Natural killer cell (primary cell): ENCODE measurements at regions not wholly inside any gene's neighbourhood (a gene's known extent, or its start where the extent isn't known, plus 50 kb on each side); places are given as distances from the start of the nearest gene placed in this dataset.
"Not testable (repeated sequence)": the region's sequence is repeated elsewhere in the genome, so short reads cannot be mapped to it uniquely, and the experiment has no call there.

Experiments
- ATAC-seq, 3 donors: fragments of 150-1000 bp in 2 of 3; fragments of 200-7000 bp in 1 of 3; cut with Tn5 transposase; 1 replicate in 1 of 3; 2 replicates in 2 of 3; pipeline ENCODE4 v1.10.0; 2021; ENCODE audit warnings: mild to moderate bottlenecking in 2 of 3, moderate library complexity in 2 of 3
- DNase-seq, 2 donors: peaks; one replicate each; pipeline versions ENCODE4 v3.0.0 to v3.0.0-alpha.2; 2013 to 2021; ENCODE audit warnings: mixed read lengths in 1 of 2
- H3K27ac ChIP-seq: one replicate; pipeline ENCODE4 v1.5.1; 2013; ENCODE audit warnings: mild to moderate bottlenecking, low read length
- H3K27me3 ChIP-seq: one replicate; pipeline ENCODE4 v1.6.1; 2013; ENCODE audit warnings: low read length; ENCODE audit not compliant: control insufficient read depth, insufficient read depth
- H3K36me3 ChIP-seq: one replicate; pipeline ENCODE4 v1.6.1; 2013; ENCODE audit warnings: low read length; ENCODE audit not compliant: control insufficient read depth, insufficient read depth
- H3K4me1 ChIP-seq: one replicate; pipeline ENCODE4 v1.6.1; 2013; ENCODE audit warnings: low read length; ENCODE audit not compliant: control insufficient read depth, insufficient read depth
- H3K4me3 ChIP-seq: one replicate; pipeline ENCODE4 v1.5.1; 2013; ENCODE audit warnings: low read length
- H3K9me3 ChIP-seq: one replicate; pipeline ENCODE4 v1.6.1; 2013; ENCODE audit warnings: low read length; ENCODE audit not compliant: control insufficient read depth, insufficient read depth
- H3K27ac Mint-ChIP-seq, 2 donors: one replicate each; pipeline ENCODE4 v1.8.0; 2022; ENCODE audit warnings: mild to moderate bottlenecking in 2 of 2, mixed read lengths in 2 of 2, moderate library complexity in 1 of 2
- H3K27me3 Mint-ChIP-seq, 2 donors: one replicate each; pipeline ENCODE4 v1.8.0; 2022; ENCODE audit warnings: low read depth in 2 of 2, mixed read lengths in 2 of 2
- H3K36me3 Mint-ChIP-seq: one replicate; pipeline ENCODE4 v1.8.0; 2022; ENCODE audit warnings: mixed read lengths
- H3K4me1 Mint-ChIP-seq, 2 donors: one replicate each; pipeline ENCODE4 v1.8.0; 2022; ENCODE audit warnings: mixed read lengths in 2 of 2
- H3K4me3 Mint-ChIP-seq: one replicate; pipeline ENCODE4 v1.8.0; 2022; ENCODE audit warnings: mild to moderate bottlenecking, moderate library complexity, mixed read lengths
- H3K9me3 Mint-ChIP-seq, 2 donors: one replicate each; pipeline ENCODE4 v1.8.0; 2022; ENCODE audit warnings: mixed read lengths in 2 of 2
- WGBS: methylation state at CpG from one replicate; pipeline ENCODE4 v1.1.7; 2013; ENCODE audit warnings: missing lambda C conversion rate; ENCODE audit not compliant: insufficient coverage; 5-methylcytosine and 5-hydroxymethylcytosine counted together
- intact Hi-C: fragments of 100-400 bp; cut with micrococcal nuclease; formaldehyde crosslinking; loops from one replicate; pipeline ENCODE4 v1.14.2; 2022

GRCh38 chr21:5103880-5104561 lies 5417.4 kb upstream of the TPTE start:
- H3K36me3 ChIP-seq, H3K27ac ChIP-seq, DNase-seq, intact Hi-C loops, H3K27me3 Mint-ChIP-seq, H3K27me3 ChIP-seq, H3K9me3 Mint-ChIP-seq, H3K36me3 Mint-ChIP-seq, H3K4me1 Mint-ChIP-seq, ATAC-seq, H3K9me3 ChIP-seq, H3K4me3 ChIP-seq: not testable (repeated sequence)
- WGBS = no CpG with 5 or more reads among the region's 27 CpGs
- peaks cover 27% of the 10 kb centered on the region for H3K4me1 ChIP-seq
- Mint-ChIP-seq H3K4me3 (peak overlapping the region; percentile 82), H3K27ac (peak overlapping the region; percentile 59 to 80)

GRCh38 chr21:5104562-5104928 lies 5416.8 kb upstream of the TPTE start:
- H3K4me1 ChIP-seq = peaks cover 27% of the 10 kb centered on the region
- peak overlapping the region; percentile 59 to 80 for H3K27ac Mint-ChIP-seq
- H3K4me3 Mint-ChIP-seq, H3K4me1 Mint-ChIP-seq, H3K4me3 ChIP-seq, H3K27me3 Mint-ChIP-seq, H3K27me3 ChIP-seq, H3K9me3 ChIP-seq, H3K9me3 Mint-ChIP-seq, H3K36me3 Mint-ChIP-seq, H3K36me3 ChIP-seq, ATAC-seq, intact Hi-C loops, DNase-seq, H3K27ac ChIP-seq: not testable (repeated sequence)
- no CpG with 5 or more reads among the region's 11 CpGs for WGBS

- WGBS = 60% methylated on average over 6 of the region's 35 CpGs
- H3K4me3 ChIP-seq, H3K36me3 Mint-ChIP-seq, H3K27me3 Mint-ChIP-seq, H3K36me3 ChIP-seq, H3K27me3 ChIP-seq, intact Hi-C loops, H3K4me1 Mint-ChIP-seq, DNase-seq, H3K9me3 ChIP-seq, H3K4me3 Mint-ChIP-seq, ATAC-seq, H3K9me3 Mint-ChIP-seq, H3K27ac ChIP-seq, H3K27ac Mint-ChIP-seq: not testable (repeated sequence)
- H3K4me1 ChIP-seq = peaks cover 27% of the 10 kb centered on the region
Measured at GRCh38 chr21:5105939-5106708, 5415.3 kb upstream of the TPTE start.

- H3K27me3 ChIP-seq, H3K9me3 ChIP-seq, H3K36me3 ChIP-seq, H3K4me3 Mint-ChIP-seq, H3K27me3 Mint-ChIP-seq, ATAC-seq, H3K27ac ChIP-seq, intact Hi-C loops, H3K9me3 Mint-ChIP-seq, H3K36me3 Mint-ChIP-seq, H3K4me3 ChIP-seq, H3K4me1 Mint-ChIP-seq, H3K27ac Mint-ChIP-seq, DNase-seq: not testable (repeated sequence)
- WGBS = no CpG with 5 or more reads among the region's 23 CpGs
- peaks cover 24% of the 10 kb centered on the region for H3K4me1 ChIP-seq
Measured at GRCh38 chr21:5106767-5107464, 5414.5 kb upstream of the TPTE start.

GRCh38 chr21:5107637-5108036 lies 5413.7 kb upstream of the TPTE start:
- H3K4me3 ChIP-seq, H3K36me3 Mint-ChIP-seq, H3K4me3 Mint-ChIP-seq, H3K27ac Mint-ChIP-seq, H3K27me3 ChIP-seq, DNase-seq, ATAC-seq, H3K9me3 ChIP-seq, H3K4me1 Mint-ChIP-seq, H3K27ac ChIP-seq, intact Hi-C loops, H3K9me3 Mint-ChIP-seq, H3K36me3 ChIP-seq, H3K27me3 Mint-ChIP-seq: not testable (repeated sequence)
- no CpG with 5 or more reads among the region's 20 CpGs for WGBS
- H3K4me1 ChIP-seq = peaks cover 22% of the 10 kb centered on the region

GRCh38 chr21:5108048-5108775 lies 5413.2 kb upstream of the TPTE start:
- H3K9me3 ChIP-seq, H3K4me1 Mint-ChIP-seq, H3K36me3 ChIP-seq, H3K27ac ChIP-seq, H3K27me3 Mint-ChIP-seq, ATAC-seq, H3K27ac Mint-ChIP-seq, H3K4me3 Mint-ChIP-seq, intact Hi-C loops, H3K9me3 Mint-ChIP-seq, DNase-seq, H3K4me3 ChIP-seq, H3K36me3 Mint-ChIP-seq, H3K27me3 ChIP-seq: not testable (repeated sequence)
- 80% methylated on average over 2 of the region's 19 CpGs for WGBS
- H3K4me1 ChIP-seq = peaks cover 20% of the 10 kb centered on the region

- H3K4me1 Mint-ChIP-seq, H3K9me3 ChIP-seq, H3K4me3 ChIP-seq, H3K36me3 Mint-ChIP-seq, H3K27ac Mint-ChIP-seq, ATAC-seq, H3K9me3 Mint-ChIP-seq, DNase-seq, H3K4me3 Mint-ChIP-seq, H3K36me3 ChIP-seq, H3K27me3 ChIP-seq, intact Hi-C loops, H3K27ac ChIP-seq, H3K27me3 Mint-ChIP-seq: not testable (repeated sequence)
- WGBS = 100% methylated on average over 2 of the region's 10 CpGs
- peaks cover 18% of the 10 kb centered on the region for H3K4me1 ChIP-seq
Measured at GRCh38 chr21:5111197-5111596, 5410.2 kb upstream of the TPTE start.
